ENCODE measurements at regions not wholly inside any gene's neighbourhood (a gene's known extent, or its start where the extent isn't known, plus 50 kb on each side); places are given as distances from the start of the nearest gene placed in this dataset.

DNA sequence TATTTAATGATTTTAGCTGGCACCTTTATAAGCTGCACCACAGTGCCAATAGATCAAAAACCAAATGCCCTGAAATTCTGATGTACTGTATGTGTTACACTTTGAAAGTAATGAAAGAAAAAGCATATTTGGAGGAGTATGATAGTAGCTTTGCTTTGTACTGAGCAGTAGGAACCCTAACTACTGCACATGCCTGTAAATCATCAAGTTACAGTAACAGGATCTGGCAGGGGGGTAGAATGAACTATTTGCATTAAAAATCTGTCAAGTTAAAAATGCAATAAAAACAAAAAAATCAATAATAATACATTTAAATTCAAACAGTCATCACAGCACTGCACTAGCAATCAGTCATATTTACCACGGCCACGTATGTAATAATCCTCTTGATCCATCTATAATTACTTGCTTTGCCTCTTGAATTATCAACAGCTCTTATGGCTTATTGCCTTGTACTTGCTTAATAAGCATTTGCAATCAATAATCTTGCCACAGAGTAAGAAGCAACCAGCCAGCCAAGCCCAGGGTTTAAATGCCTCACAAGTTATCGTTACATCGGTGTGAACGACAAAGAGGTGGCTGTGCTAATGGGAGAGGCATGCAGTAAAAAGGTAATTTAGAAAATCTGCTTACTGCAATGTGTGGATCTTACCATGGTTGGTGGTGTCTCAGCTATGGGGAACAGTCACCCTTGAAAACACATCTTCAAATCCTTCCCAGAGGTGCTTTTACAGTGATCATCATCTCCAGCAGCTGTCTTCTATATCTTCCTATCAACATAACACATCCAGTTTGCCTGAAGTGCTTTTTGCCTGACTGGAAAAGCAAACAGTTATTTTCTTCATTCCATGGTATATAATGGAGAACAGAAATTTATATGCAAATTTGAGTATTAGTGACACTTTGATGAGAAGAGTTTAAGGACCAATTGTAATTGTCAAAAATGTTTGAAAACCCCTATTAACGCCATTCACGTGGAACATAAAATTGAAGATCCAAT is 1812.1 kb upstream of the ADGRL3 start:
- Histone ChIP-seq H3K9me3 (no peaks in the 10 kb centered on the region), H3K36me3 (no peaks in the 10 kb centered on the region), H3K4me1 (no peaks in the 10 kb centered on the region), H3K27me3 (no peaks in the 10 kb centered on the region), H3K27ac (no peak overlapping the region), H3K4me3 (no peak overlapping the region)
- DNase-seq = no peak
- intact Hi-C loops (cut with DNase I) = no loop called here
- WGBS, 2 donors = 75 to 76% methylated on average over 7 of the region's 7 CpGs
- TF ChIP-seq POLR2A (IDR thresholded peaks at IDR 0.05) (no peak), EP300 (IDR thresholded peaks at IDR 0.05) (no peak), POLR2AphosphoS5 (IDR thresholded peaks at IDR 0.05) (no peak)
- TF ChIP-seq, protein P1, sequence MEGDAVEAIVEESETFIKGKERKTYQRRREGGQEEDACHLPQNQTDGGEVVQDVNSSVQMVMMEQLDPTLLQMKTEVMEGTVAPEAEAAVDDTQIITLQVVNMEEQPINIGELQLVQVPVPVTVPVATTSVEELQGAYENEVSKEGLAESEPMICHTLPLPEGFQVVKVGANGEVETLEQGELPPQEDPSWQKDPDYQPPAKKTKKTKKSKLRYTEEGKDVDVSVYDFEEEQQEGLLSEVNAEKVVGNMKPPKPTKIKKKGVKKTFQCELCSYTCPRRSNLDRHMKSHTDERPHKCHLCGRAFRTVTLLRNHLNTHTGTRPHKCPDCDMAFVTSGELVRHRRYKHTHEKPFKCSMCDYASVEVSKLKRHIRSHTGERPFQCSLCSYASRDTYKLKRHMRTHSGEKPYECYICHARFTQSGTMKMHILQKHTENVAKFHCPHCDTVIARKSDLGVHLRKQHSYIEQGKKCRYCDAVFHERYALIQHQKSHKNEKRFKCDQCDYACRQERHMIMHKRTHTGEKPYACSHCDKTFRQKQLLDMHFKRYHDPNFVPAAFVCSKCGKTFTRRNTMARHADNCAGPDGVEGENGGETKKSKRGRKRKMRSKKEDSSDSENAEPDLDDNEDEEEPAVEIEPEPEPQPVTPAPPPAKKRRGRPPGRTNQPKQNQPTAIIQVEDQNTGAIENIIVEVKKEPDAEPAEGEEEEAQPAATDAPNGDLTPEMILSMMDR (IDR thresholded peaks at IDR 0.05) = no peak

DNA sequence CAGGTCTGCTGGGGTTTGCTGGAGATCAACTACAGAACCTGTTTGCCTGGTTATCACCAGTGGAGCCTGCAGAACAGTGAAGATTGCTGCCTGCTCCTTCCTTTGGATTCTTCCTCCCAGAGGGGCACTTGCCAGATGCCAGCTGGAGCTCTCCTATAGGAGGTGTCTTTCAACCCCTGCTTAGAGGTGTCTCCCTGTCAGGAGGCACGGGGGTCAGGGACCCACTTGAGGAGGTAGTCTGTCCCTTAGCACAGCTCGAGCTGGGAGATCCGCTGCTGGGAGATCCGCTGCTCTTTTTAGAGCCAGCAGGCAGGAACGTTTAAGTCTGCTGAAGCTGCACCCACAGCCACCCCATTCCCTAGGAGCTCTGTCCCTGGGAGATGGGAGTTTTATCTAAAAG is 1806.3 kb upstream of the ADGRL3 start:
- Histone ChIP-seq H3K4me3 (no peak overlapping the region), H3K27ac (no peak overlapping the region), H3K36me3 (no peaks in the 10 kb centered on the region), H3K4me1 (no peaks in the 10 kb centered on the region), H3K27me3 (no peaks in the 10 kb centered on the region), H3K9me3 (no peaks in the 10 kb centered on the region)
- intact Hi-C loops (cut with DNase I) = no loop called here
- 81 to 88% methylated on average over 5 of the region's 5 CpGs for WGBS, 2 donors
- no peak for DNase-seq
- TF ChIP-seq, protein P1 (IDR thresholded peaks at IDR 0.05) = no peak
- TF ChIP-seq EP300 (IDR thresholded peaks at IDR 0.05) (no peak), POLR2A (IDR thresholded peaks at IDR 0.05) (no peak), POLR2AphosphoS5 (IDR thresholded peaks at IDR 0.05) (no peak)

DNA sequence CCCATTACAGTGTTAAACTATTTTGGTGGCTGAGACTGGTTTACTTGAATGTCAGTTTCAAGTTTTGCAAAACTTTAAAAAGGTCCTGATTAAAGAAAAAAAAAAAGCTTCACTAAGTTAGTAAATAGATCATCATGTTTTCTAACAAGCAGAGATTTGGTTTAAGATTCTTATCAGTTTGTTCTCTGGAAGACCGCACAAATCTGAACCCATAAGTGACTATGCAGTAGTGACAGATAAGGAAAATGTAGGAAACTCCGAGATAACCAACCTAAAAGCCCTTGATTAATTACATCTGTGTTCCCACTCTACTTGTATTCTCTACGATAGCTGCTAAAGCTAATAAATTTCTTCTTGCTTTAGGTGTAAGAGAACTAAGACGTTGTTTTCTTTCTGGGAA is 1799.8 kb upstream of the ADGRL3 start:
- Histone ChIP-seq H3K27ac (no peak overlapping the region), H3K4me3 (no peak overlapping the region), H3K9me3 (no peaks in the 10 kb centered on the region), H3K27me3 (no peaks in the 10 kb centered on the region), H3K36me3 (no peaks in the 10 kb centered on the region), H3K4me1 (no peaks in the 10 kb centered on the region)
- TF ChIP-seq POLR2AphosphoS5 (IDR thresholded peaks at IDR 0.05) (no peak), POLR2A (IDR thresholded peaks at IDR 0.05) (no peak), EP300 (IDR thresholded peaks at IDR 0.05) (no peak)
- TF ChIP-seq, protein P1 (IDR thresholded peaks at IDR 0.05) = no peak
- intact Hi-C loops (cut with DNase I) = no loop called here
- DNase-seq = no peak
- 53 to 75% methylated on average over 4 of the region's 4 CpGs for WGBS, 2 donors

DNA sequence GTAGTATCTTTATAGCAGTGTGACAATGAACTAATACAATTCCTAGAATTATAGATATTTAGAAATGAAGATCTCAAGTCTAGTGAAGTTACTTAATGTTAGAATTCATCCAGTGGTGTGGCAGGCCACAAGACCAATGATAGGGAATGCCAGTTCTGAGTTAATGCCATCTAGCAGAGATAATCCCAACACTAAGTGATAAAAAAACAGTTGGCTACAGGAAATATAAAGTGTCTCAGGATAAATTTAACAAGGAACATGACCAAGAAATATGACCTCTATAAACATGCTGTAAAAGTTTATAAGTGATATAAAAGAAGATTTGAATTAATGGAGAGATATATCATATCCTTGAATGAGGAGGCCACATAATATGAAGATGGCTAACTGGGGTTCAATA is 1790.5 kb upstream of the ADGRL3 start:
- TF ChIP-seq POLR2A (IDR thresholded peaks at IDR 0.05) (no peak), POLR2AphosphoS5 (IDR thresholded peaks at IDR 0.05) (no peak), EP300 (IDR thresholded peaks at IDR 0.05) (no peak)
- TF ChIP-seq, protein P1 (IDR thresholded peaks at IDR 0.05) = no peak
- intact Hi-C loops (cut with DNase I) = no loop called here
- Histone ChIP-seq H3K27me3 (no peaks in the 10 kb centered on the region), H3K36me3 (no peaks in the 10 kb centered on the region), H3K27ac (no peak overlapping the region), H3K4me3 (no peak overlapping the region), H3K9me3 (no peaks in the 10 kb centered on the region), H3K4me1 (no peaks in the 10 kb centered on the region)
- DNase-seq = no peak

Measured in sigmoid colon (tissue), 6 donors.